ENCODE measurements at regions not wholly inside any gene's neighbourhood (a gene's known extent, or its start where the extent isn't known, plus 50 kb on each side); places are given as distances from the start of the nearest gene placed in this dataset.
A peak's percentile ranks its signal among the peaks of the same experiment; 100 is the strongest.
"Not testable (repeated sequence)": the region's sequence is repeated elsewhere in the genome, so short reads cannot be mapped to it uniquely, and the experiment has no call there.

- DNase-seq, result no peak
These were observed 189.8 kb downstream of the C9orf50 start for GRCh38 chr9:129430940-129431643.

- DNase-seq, result no peak
These were observed 191.9 kb downstream of the C9orf50 start for GRCh38 chr9:129428864-129429577.

- DNase-seq, result no peak
These were observed 193.8 kb downstream of the C9orf50 start for GRCh38 chr9:129427149-129427548.

GRCh38 chr9:129423755-129424154 is 197.1 kb downstream of the C9orf50 start:
- DNase-seq, result not testable (repeated sequence)

- no peak for DNase-seq
These were observed 197.7 kb downstream of the C9orf50 start for GRCh38 chr9:129423216-129423615.

- no peak for DNase-seq
These were observed 198.1 kb downstream of the C9orf50 start for GRCh38 chr9:129422843-129423192.

- DNase-seq, result no peak
These were observed 198.7 kb downstream of the C9orf50 start for GRCh38 chr9:129422032-129422842.

- no peak for DNase-seq
These were observed 199.5 kb downstream of the C9orf50 start for GRCh38 chr9:129421371-129421770.

- DNase-seq, result no peak
These were observed 200.2 kb downstream of the C9orf50 start for GRCh38 chr9:129420721-129421120.

GRCh38 chr9:129419382-129419899 is 201.5 kb downstream of the C9orf50 start:
- no peak for DNase-seq

GRCh38 chr9:129418451-129418850 is 202.4 kb downstream of the C9orf50 start:
- DNase-seq, result no peak

- no peak for DNase-seq
These were observed 203.9 kb downstream of the C9orf50 start for GRCh38 chr9:129416821-129417539.

- no peak for DNase-seq
These were observed 204.8 kb downstream of the C9orf50 start for GRCh38 chr9:129415942-129416651.

- no peak for DNase-seq
These were observed 205.6 kb downstream of the C9orf50 start for GRCh38 chr9:129414993-129415941.

GRCh38 chr9:129414377-129414992 is 206.4 kb downstream of the C9orf50 start:
- no peak for DNase-seq

- peak; percentile 72 for DNase-seq
These were observed 207.1 kb downstream of the C9orf50 start for GRCh38 chr9:129413537-129414376.

GRCh38 chr9:129412814-129413536 is 207.9 kb downstream of the C9orf50 start:
- DNase-seq, result no peak

- not testable (repeated sequence) for DNase-seq
These were observed 208.6 kb downstream of the C9orf50 start for GRCh38 chr9:129412176-129412813.

Data from NCI-H1436 treated with DMSO at 0.1 percent for 48 hours (cell line).